ENCODE measurements at regions not wholly inside any gene's neighbourhood (a gene's known extent, or its start where the extent isn't known, plus 50 kb on each side); places are given as distances from the start of the nearest gene placed in this dataset.
"Not testable (repeated sequence)": the region's sequence is repeated elsewhere in the genome, so short reads cannot be mapped to it uniquely, and the experiment has no call there.

GRCh38 chr9:104287253-104287878, 193.3 kb downstream of the SMC2 start:
- Histone ChIP-seq H3K9me3 (ENCODE audit: control insufficient read depth, insufficient read depth, low read length) (no peaks in the 10 kb centered on the region), H3K9ac (ENCODE audit: low read depth, low read length) (no peak overlapping the region), H3K4me1 (ENCODE audit: insufficient read depth, low read length) (no peaks in the 10 kb centered on the region)

GRCh38 chr9:104293877-104294276, 199.8 kb downstream of the SMC2 start:
- Histone ChIP-seq H3K36me3 (ENCODE audit: insufficient read depth, low read length) (no peaks in the 10 kb centered on the region), H3K9ac (ENCODE audit: low read depth, low read length) (no peak overlapping the region), H3K9me3 (ENCODE audit: control insufficient read depth, insufficient read depth, low read length) (no peaks in the 10 kb centered on the region), H3K4me1 (ENCODE audit: insufficient read depth, low read length) (no peaks in the 10 kb centered on the region)

More at GRCh38 chr9:104287253-104287878, 193.3 kb downstream of the SMC2 start:
- H3K36me3 ChIP-seq (ENCODE audit: insufficient read depth, low read length) = no peaks in the 10 kb centered on the region

- Histone ChIP-seq H3K9ac (ENCODE audit: low read depth, low read length) (no peak overlapping the region), H3K9me3 (ENCODE audit: control insufficient read depth, insufficient read depth, low read length) (no peaks in the 10 kb centered on the region; the same call in 1 of the 2 replicates), H3K36me3 (ENCODE audit: insufficient read depth, low read length) (no peaks in the 10 kb centered on the region), H3K4me1 (ENCODE audit: insufficient read depth, low read length) (no peaks in the 10 kb centered on the region)
Measured at GRCh38 chr9:104300124-104300523, 203.9 kb upstream of the OR13F1 start.

- H3K36me3 ChIP-seq (ENCODE audit: insufficient read depth, low read length) = no peaks in the 10 kb centered on the region
- H3K4me1 ChIP-seq (ENCODE audit: insufficient read depth, low read length) = no peaks in the 10 kb centered on the region
- no peaks in the 10 kb centered on the region; the same call in 1 of the 2 replicates for H3K9me3 ChIP-seq (ENCODE audit: control insufficient read depth, insufficient read depth, low read length)
- no peak overlapping the region for H3K9ac ChIP-seq (ENCODE audit: low read depth, low read length)
Measured at GRCh38 chr9:104301755-104302154, 202.3 kb upstream of the OR13F1 start.

- Histone ChIP-seq H3K4me1 (ENCODE audit: insufficient read depth, low read length) (no peaks in the 10 kb centered on the region), H3K36me3 (ENCODE audit: insufficient read depth, low read length) (no peaks in the 10 kb centered on the region), H3K9ac (ENCODE audit: low read depth, low read length) (no peak overlapping the region), H3K9me3 (ENCODE audit: control insufficient read depth, insufficient read depth, low read length) (no peaks in the 10 kb centered on the region; the same call in 1 of the 2 replicates)
Measured at GRCh38 chr9:104302775-104303174, 201.3 kb upstream of the OR13F1 start.

GRCh38 chr9:104304925-104305324, 199.1 kb upstream of the OR13F1 start:
- Histone ChIP-seq H3K36me3 (ENCODE audit: insufficient read depth, low read length) (no peaks in the 10 kb centered on the region), H3K9ac (ENCODE audit: low read depth, low read length) (no peak overlapping the region)

GRCh38 chr9:104313396-104314110, 190.5 kb upstream of the OR13F1 start:
- Histone ChIP-seq H3K36me3 (ENCODE audit: insufficient read depth, low read length) (no peaks in the 10 kb centered on the region), H3K9me3 (ENCODE audit: control insufficient read depth, insufficient read depth, low read length) (no peaks in the 10 kb centered on the region; the same call in 1 of the 2 replicates), H3K4me1 (ENCODE audit: insufficient read depth, low read length) (no peaks in the 10 kb centered on the region), H3K9ac (ENCODE audit: low read depth, low read length) (no peak overlapping the region)

More at GRCh38 chr9:104304925-104305324, 199.1 kb upstream of the OR13F1 start:
- H3K9me3 ChIP-seq (ENCODE audit: control insufficient read depth, insufficient read depth, low read length) = no peaks in the 10 kb centered on the region; the same call in 1 of the 2 replicates
- H3K4me1 ChIP-seq (ENCODE audit: insufficient read depth, low read length) = no peaks in the 10 kb centered on the region

GRCh38 chr9:104316201-104317009, 187.7 kb upstream of the OR13F1 start:
- not testable (repeated sequence) for H3K4me1 ChIP-seq (ENCODE audit: insufficient read depth, low read length); H3K9ac ChIP-seq (ENCODE audit: low read depth, low read length); H3K9me3 ChIP-seq (ENCODE audit: control insufficient read depth, insufficient read depth, low read length)

GRCh38 chr9:104319198-104319597, 184.9 kb upstream of the OR13F1 start:
- H3K9me3 ChIP-seq (ENCODE audit: control insufficient read depth, insufficient read depth, low read length) = no peaks in the 10 kb centered on the region; the same call in 1 of the 2 replicates
- no peaks in the 10 kb centered on the region for H3K36me3 ChIP-seq (ENCODE audit: insufficient read depth, low read length)
- H3K9ac ChIP-seq (ENCODE audit: low read depth, low read length) = no peak overlapping the region
- H3K4me1 ChIP-seq (ENCODE audit: insufficient read depth, low read length) = no peaks in the 10 kb centered on the region

More at GRCh38 chr9:104316201-104317009, 187.7 kb upstream of the OR13F1 start:
- H3K36me3 ChIP-seq (ENCODE audit: insufficient read depth, low read length) = not testable (repeated sequence)

- H3K4me1 ChIP-seq (ENCODE audit: insufficient read depth, low read length) = no peaks in the 10 kb centered on the region
- no peaks in the 10 kb centered on the region for H3K36me3 ChIP-seq (ENCODE audit: insufficient read depth, low read length)
- no peak overlapping the region for H3K9ac ChIP-seq (ENCODE audit: low read depth, low read length)
- no peaks in the 10 kb centered on the region; the same call in 1 of the 2 replicates for H3K9me3 ChIP-seq (ENCODE audit: control insufficient read depth, insufficient read depth, low read length)
Measured at GRCh38 chr9:104319685-104320084, 184.4 kb upstream of the OR13F1 start.

GRCh38 chr9:104322596-104322995, 181.5 kb upstream of the OR13F1 start:
- Histone ChIP-seq H3K4me1 (ENCODE audit: insufficient read depth, low read length) (no peaks in the 10 kb centered on the region), H3K9me3 (ENCODE audit: control insufficient read depth, insufficient read depth, low read length) (no peaks in the 10 kb centered on the region), H3K36me3 (ENCODE audit: insufficient read depth, low read length) (no peaks in the 10 kb centered on the region), H3K9ac (ENCODE audit: low read depth, low read length) (no peak overlapping the region)

- H3K9me3 ChIP-seq (ENCODE audit: control insufficient read depth, insufficient read depth, low read length); H3K4me1 ChIP-seq (ENCODE audit: insufficient read depth, low read length); H3K9ac ChIP-seq (ENCODE audit: low read depth, low read length); H3K36me3 ChIP-seq (ENCODE audit: insufficient read depth, low read length): not testable (repeated sequence)
Measured at GRCh38 chr9:104323967-104324694, 179.9 kb upstream of the OR13F1 start.

GRCh38 chr9:104326912-104327311, 177.2 kb upstream of the OR13F1 start:
- Histone ChIP-seq H3K9ac (ENCODE audit: low read depth, low read length) (no peak overlapping the region), H3K4me1 (ENCODE audit: insufficient read depth, low read length) (no peaks in the 10 kb centered on the region), H3K9me3 (ENCODE audit: control insufficient read depth, insufficient read depth, low read length) (no peaks in the 10 kb centered on the region), H3K36me3 (ENCODE audit: insufficient read depth, low read length) (no peaks in the 10 kb centered on the region)

- Histone ChIP-seq H3K36me3 (ENCODE audit: insufficient read depth, low read length) (no peaks in the 10 kb centered on the region), H3K4me1 (ENCODE audit: insufficient read depth, low read length) (no peaks in the 10 kb centered on the region), H3K9me3 (ENCODE audit: control insufficient read depth, insufficient read depth, low read length) (no peaks in the 10 kb centered on the region), H3K9ac (ENCODE audit: low read depth, low read length) (no peak overlapping the region)
Measured at GRCh38 chr9:104329245-104329644, 174.8 kb upstream of the OR13F1 start.
